DND-41 (cell line): ENCODE measurements at regions not wholly inside any gene's neighbourhood (a gene's known extent, or its start where the extent isn't known, plus 50 kb on each side); places are given as distances from the start of the nearest gene placed in this dataset.

Source experiments
- EZH2 ChIP-seq: IDR thresholded peaks from 3 replicates; pipeline ENCODE4 v1.6.1; 2012; ENCODE audit warnings: borderline replicate concordance, low read depth, mild to moderate bottlenecking, moderate library complexity, low read length, inconsistent platforms; ENCODE audit not compliant: severe bottlenecking
- TF ChIP-seq, protein P1 (sequence below): IDR thresholded peaks from 2 replicates; pipeline ENCODE4 v1.5.1; 2012; ENCODE audit warnings: borderline replicate concordance, low read length, moderate library complexity, mild to moderate bottlenecking; ENCODE audit not compliant: poor library complexity, severe bottlenecking; ENCODE audit errors: extremely low read depth

DNA sequence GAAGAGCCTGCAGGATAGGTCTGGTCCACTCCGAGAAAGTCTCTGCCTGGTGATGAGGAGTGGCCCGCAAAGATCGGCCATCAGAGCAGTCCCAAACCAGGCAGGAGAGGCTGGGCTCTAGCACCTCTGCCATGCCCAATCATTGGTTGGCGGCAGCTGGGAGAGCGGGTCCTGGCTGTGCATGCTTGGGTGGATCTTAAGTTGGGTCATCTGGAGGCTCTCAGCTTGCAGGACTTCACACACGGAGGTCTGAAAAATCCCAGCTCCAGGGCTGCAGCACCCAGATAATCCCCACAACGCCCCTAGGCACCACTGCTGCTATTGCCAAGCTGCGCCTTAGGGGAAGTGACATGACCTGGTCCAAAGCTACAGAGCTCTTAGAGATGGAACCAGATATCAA, 766.7 kb upstream of the TBX3 start:
- TF ChIP-seq, protein P1, sequence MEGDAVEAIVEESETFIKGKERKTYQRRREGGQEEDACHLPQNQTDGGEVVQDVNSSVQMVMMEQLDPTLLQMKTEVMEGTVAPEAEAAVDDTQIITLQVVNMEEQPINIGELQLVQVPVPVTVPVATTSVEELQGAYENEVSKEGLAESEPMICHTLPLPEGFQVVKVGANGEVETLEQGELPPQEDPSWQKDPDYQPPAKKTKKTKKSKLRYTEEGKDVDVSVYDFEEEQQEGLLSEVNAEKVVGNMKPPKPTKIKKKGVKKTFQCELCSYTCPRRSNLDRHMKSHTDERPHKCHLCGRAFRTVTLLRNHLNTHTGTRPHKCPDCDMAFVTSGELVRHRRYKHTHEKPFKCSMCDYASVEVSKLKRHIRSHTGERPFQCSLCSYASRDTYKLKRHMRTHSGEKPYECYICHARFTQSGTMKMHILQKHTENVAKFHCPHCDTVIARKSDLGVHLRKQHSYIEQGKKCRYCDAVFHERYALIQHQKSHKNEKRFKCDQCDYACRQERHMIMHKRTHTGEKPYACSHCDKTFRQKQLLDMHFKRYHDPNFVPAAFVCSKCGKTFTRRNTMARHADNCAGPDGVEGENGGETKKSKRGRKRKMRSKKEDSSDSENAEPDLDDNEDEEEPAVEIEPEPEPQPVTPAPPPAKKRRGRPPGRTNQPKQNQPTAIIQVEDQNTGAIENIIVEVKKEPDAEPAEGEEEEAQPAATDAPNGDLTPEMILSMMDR, result no peak
- TF ChIP-seq EZH2, result no peak
